Stomach (tissue), 8 donors: ENCODE measurements at regions not wholly inside any gene's neighbourhood (a gene's known extent, or its start where the extent isn't known, plus 50 kb on each side); places are given as distances from the start of the nearest gene placed in this dataset.

Experiments used
- DNase-seq, 2 donors: peaks; one replicate each; pipeline versions ENCODE4 v3.0.0 to v3.0.0-alpha.2; 2013 to 2019
- H3K27ac ChIP-seq, 5 donors: fragments of 200-600 bp in 4 of 5; sonication (generic) in 4 of 5; one replicate each; pipeline ENCODE4 v1.5.1; 2013 to 2019; ENCODE audit warnings: mild to moderate bottlenecking in 1 of 5, moderate library complexity in 1 of 5
- H3K27me3 ChIP-seq, 3 donors: fragments of 200-600 bp; sonication (generic); one replicate each; pipeline ENCODE4 v1.5.1; 2017 to 2019; ENCODE audit warnings: mixed run types in 1 of 3
- H3K36me3 ChIP-seq, 4 donors: fragments of 200-600 bp; sonication (generic); 1 replicate in 3 of 4; 2 replicates in 1 of 4; pipeline ENCODE4 v1.5.1; 2016 to 2019
- H3K4me1 ChIP-seq, 4 donors: fragments of 200-600 bp; sonication (generic); one replicate each; pipeline ENCODE4 v1.5.1; 2016 to 2019
- H3K4me3 ChIP-seq, 4 donors: fragments of 200-600 bp; sonication (generic) in 3 of 4; one replicate each; pipeline ENCODE4 v1.5.1; 2016 to 2019; ENCODE audit warnings: mild to moderate bottlenecking in 1 of 4
- H3K9me3 ChIP-seq, 4 donors: fragments of 200-600 bp; sonication (generic); one replicate each; pipeline ENCODE4 v1.5.1; 2016 to 2019
- CTCF ChIP-seq, 7 experiments: fragments of 450-650 bp in 4 of 7; fragments of 200-600 bp in 3 of 7; sonication (generic) in 3 of 7; IDR thresholded peaks; one replicate each; pipeline ENCODE4 v1.5.1; 2016 to 2019; ENCODE audit warnings: antibody characterized with exemption in 7 of 7, control low read depth in 2 of 7, mild to moderate bottlenecking in 1 of 7
- EP300 ChIP-seq: sonication (generic); formaldehyde crosslinking; IDR thresholded peaks from one replicate; pipeline ENCODE4 v1.6.1; 2017; ENCODE audit warnings: antibody characterized with exemption
- POLR2A ChIP-seq, 4 donors: fragments of 450-650 bp; IDR thresholded peaks; one replicate each; pipeline ENCODE4 v1.6.1; 2016; ENCODE audit warnings: antibody characterized with exemption in 4 of 4, control low read depth in 2 of 4, mild to moderate bottlenecking in 1 of 4, moderate library complexity in 1 of 4
- POLR2AphosphoS5 ChIP-seq, 3 donors: sonication (generic); formaldehyde crosslinking; IDR thresholded peaks; one replicate each; pipeline ENCODE4 v1.6.1; 2016; ENCODE audit warnings: antibody characterized with exemption in 3 of 3
- WGBS, 5 donors: extraction: QIAGEN DNeasy Blood & Tissue Kit in 3 of 5; methylation state at CpG; one replicate each; pipeline versions ENCODE4 v1.1.5 to v1.1.7; 2013 to 2018; 5-methylcytosine and 5-hydroxymethylcytosine counted together
- intact Hi-C: fragments of 100-400 bp; cut with DNase I; formaldehyde crosslinking; loops from one replicate; pipeline ENCODE4 v1.15.1; 2023; ENCODE audit warnings: low total_unique reads
- donor health status: healthy with polysubstance abuse.
- donor health status: Bipolar disorder and iron deficiency.
- donor health status: healthy.

- Histone ChIP-seq H3K36me3 (no peaks in the 10 kb centered on the region), H3K27me3 (no peaks in the 10 kb centered on the region), H3K4me1 (no peaks in the 10 kb centered on the region), H3K4me3 (no peak overlapping the region), H3K27ac (no peak overlapping the region), H3K9me3 (peaks cover 0 to 14% (median 0%) of the 10 kb centered on the region in 4 donors)
- 59 to 95% (median 89%) methylated on average over 3 of the region's 3 CpGs for WGBS, 5 donors
- TF ChIP-seq EP300 (no peak), CTCF (IDR thresholded peaks at IDR 0.05) (no peak), POLR2A (IDR thresholded peaks at IDR 0.05) (no peak), POLR2AphosphoS5 (IDR thresholded peaks at IDR 0.05) (no peak)
- DNase-seq: no peak
- intact Hi-C loops: no loop called here
Measured at GRCh38 chr11:97645736-97646135, 1255.9 kb downstream of the JRKL start.

GRCh38 chr11:97656356-97656755, 1266.5 kb downstream of the JRKL start:
- no peaks in the 10 kb centered on the region for H3K27me3 ChIP-seq
- H3K4me3 ChIP-seq: no peak overlapping the region
- H3K4me1 ChIP-seq: no peaks in the 10 kb centered on the region
- DNase-seq: no peak
- TF ChIP-seq POLR2A (IDR thresholded peaks at IDR 0.05): no peak
- TF ChIP-seq EP300: no peak
- no peak for TF ChIP-seq POLR2AphosphoS5 (IDR thresholded peaks at IDR 0.05)
- no peak for TF ChIP-seq CTCF (IDR thresholded peaks at IDR 0.05)
- no peaks in the 10 kb centered on the region for H3K36me3 ChIP-seq
- 30 to 43% (median 42%) methylated on average over 2 of the region's 2 CpGs for WGBS, 5 donors
- H3K9me3 ChIP-seq: peaks cover 0 to 21% (median 10%) of the 10 kb centered on the region in 4 donors
- no peak overlapping the region for H3K27ac ChIP-seq
- intact Hi-C loops: no loop called here

- intact Hi-C loops: no loop called here
- Histone ChIP-seq H3K27me3 (no peaks in the 10 kb centered on the region), H3K4me1 (no peaks in the 10 kb centered on the region), H3K4me3 (no peak overlapping the region), H3K36me3 (no peaks in the 10 kb centered on the region), H3K9me3 (peaks cover 0 to 7% (median 3%) of the 10 kb centered on the region in 4 donors), H3K27ac (no peak overlapping the region)
- TF ChIP-seq CTCF (IDR thresholded peaks at IDR 0.05) (no peak), POLR2AphosphoS5 (IDR thresholded peaks at IDR 0.05) (no peak), EP300 (no peak), POLR2A (IDR thresholded peaks at IDR 0.05) (no peak)
- DNase-seq: no peak
- 86 to 93% (median 87%) methylated on average over 5 to 7 of the region's 7 CpGs for WGBS, 5 donors
Measured at GRCh38 chr11:97657852-97658251, 1268.0 kb downstream of the JRKL start.

- intact Hi-C loops: no loop called here
- Histone ChIP-seq H3K9me3 (peaks cover 0 to 26% (median 10%) of the 10 kb centered on the region in 4 donors), H3K27ac (no peak overlapping the region), H3K4me3 (no peak overlapping the region), H3K27me3 (no peaks in the 10 kb centered on the region), H3K36me3 (no peaks in the 10 kb centered on the region), H3K4me1 (no peaks in the 10 kb centered on the region)
- no peak for DNase-seq
- no peak for TF ChIP-seq EP300
- TF ChIP-seq POLR2A (IDR thresholded peaks at IDR 0.05): no peak
- TF ChIP-seq POLR2AphosphoS5 (IDR thresholded peaks at IDR 0.05): no peak
- no peak for TF ChIP-seq CTCF (IDR thresholded peaks at IDR 0.05)
- WGBS, 5 donors: 78 to 97% (median 95%) methylated on average over 6 to 20 of the region's 20 CpGs
Measured at GRCh38 chr11:97667057-97667456, 1277.2 kb downstream of the JRKL start.
